Heart left ventricle (tissue), 16 donors: ENCODE measurements at regions not wholly inside any gene's neighbourhood (a gene's known extent, or its start where the extent isn't known, plus 50 kb on each side); places are given as distances from the start of the nearest gene placed in this dataset.

Source experiments
- ATAC-seq, 4 donors: fragments of 200-7000 bp; cut with Tn5 transposase; one replicate each; pipeline ENCODE4 v1.9.1; 2020 to 2022; ENCODE audit warnings: moderate library complexity in 4 of 4, mild to moderate bottlenecking in 3 of 4, moderate number of reproducible peaks in 1 of 4
- DNase-seq, 5 donors: peaks; one replicate each; pipeline ENCODE4 v3.0.0-alpha.2; 2020
- H3K27ac ChIP-seq, 12 donors: fragments of 200-600 bp; sonication (generic) in 4 of 12; one replicate each; pipeline versions ENCODE4 v1.5.0 to v1.8.0; 2016 to 2022; ENCODE audit warnings: mild to moderate bottlenecking in 2 of 12
- H3K27me3 ChIP-seq, 9 donors: fragments of 200-600 bp; sonication (generic) in 2 of 9; one replicate each; pipeline versions ENCODE4 v1.5.1 to v1.8.0; 2016 to 2022; ENCODE audit warnings: mild to moderate bottlenecking in 3 of 9
- H3K36me3 ChIP-seq, 9 donors: fragments of 200-600 bp; sonication (generic) in 2 of 9; one replicate each; pipeline versions ENCODE4 v1.5.0 to v1.8.0; 2018 to 2022; ENCODE audit warnings: mild to moderate bottlenecking in 2 of 9
- H3K4me1 ChIP-seq, 12 donors: fragments of 200-600 bp; sonication (generic) in 4 of 12; one replicate each; pipeline versions ENCODE4 v1.5.0 to v1.8.0; 2016 to 2022; ENCODE audit warnings: mild to moderate bottlenecking in 3 of 12
- H3K4me3 ChIP-seq, 12 donors: fragments of 200-600 bp; sonication (generic) in 4 of 12; one replicate each; pipeline versions ENCODE4 v1.5.0 to v1.8.0; 2017 to 2022; ENCODE audit warnings: mild to moderate bottlenecking in 9 of 12, moderate library complexity in 4 of 12
- H3K9me3 ChIP-seq, 12 donors: fragments of 200-600 bp; sonication (generic) in 4 of 12; one replicate each; pipeline versions ENCODE4 v1.5.0 to v1.8.0; 2016 to 2022; ENCODE audit warnings: mild to moderate bottlenecking in 1 of 12
- CTCF ChIP-seq, 12 donors: fragments of 200-600 bp; sonication (generic) in 4 of 12; IDR thresholded peaks; one replicate each; pipeline versions ENCODE4 v1.5.0 to v1.8.0; 2018 to 2022; ENCODE audit warnings: antibody characterized with exemption in 12 of 12, mild to moderate bottlenecking in 5 of 12
- POLR2A ChIP-seq, 2 donors: fragments of 450-650 bp; IDR thresholded peaks; one replicate each; pipeline ENCODE4 v1.6.1; 2017; ENCODE audit warnings: antibody characterized with exemption in 2 of 2, mild to moderate bottlenecking in 2 of 2, moderate library complexity in 2 of 2
- WGBS, 4 donors: extraction: QIAGEN DNeasy Blood & Tissue Kit in 2 of 4; methylation state at CpG; one replicate each; pipeline versions ENCODE4 v1.1.5 to v1.1.7; 2013 to 2018; 5-methylcytosine and 5-hydroxymethylcytosine counted together
- intact Hi-C, 10 donors: fragments of 100-400 bp; cut with DNase I; formaldehyde crosslinking; loops; one replicate each; pipeline versions ENCODE4 v1.11.1 to v1.14.2; 2022
- donor health status: ischemic (EF 13 %, LVEDD 7.1; RV severe dilation, severe dysfunction).
- donor health status: healthy with polysubstance abuse.
- donor health status: DM: no; HTN: yes; CAD: no.
- donor health status: DM: no; HTN: no; CAD: no.
- donor health status: ischemic (EF 25% LVEDD 6.9; RV normal size, moderate dysfunction).
- donor health status: ischemic (EF 25% LVEDD 5.7; RV mildly dilated, moderate dysfunction).
- donor health status: healthy.
- donor health status: DM: yes; HTN: yes; CAD: no.
- donor health status: ischemic (EF 35%, LVEDD 5.7; RV mildly dilated, moderate dysfunction).
- donor health status: nonischemic (EF 11% LVEDD 7.7; RV severe dilation, severe dysfunction).
- donor health status: DM: yes; HTN: yes; CAD: no.
- donor health status: PGD.
- donor health status: ischemic (EF 29% LVEDD 5.4; RV normal size, mild dysfunction).
- donor health status: nonischemic (EF 23%, LVEDD 6.1; RV moderate dilation, normal function).

GRCh38 chr10:22111705-22112104 lies 106.1 kb downstream of the EBLN1 start:
- Histone ChIP-seq H3K36me3 (no peaks in the 10 kb centered on the region), H3K4me3 (no peak overlapping the region), H3K9me3 (no peaks in the 10 kb centered on the region), H3K27me3 (peaks cover 0 to 7% (median 0%) of the 10 kb centered on the region in 9 donors), H3K27ac (no peak overlapping the region), H3K4me1 (no peaks in the 10 kb centered on the region)
- 47 to 87% (median 79%) methylated on average over 3 of the region's 3 CpGs for WGBS, 4 donors
- intact Hi-C loops, result no loop called here
- no peak for TF ChIP-seq CTCF (IDR thresholded peaks at IDR 0.05)
- no peak for TF ChIP-seq POLR2A (IDR thresholded peaks at IDR 0.05)
- DNase-seq (no peak), ATAC-seq (no peak)

- no peak for ATAC-seq
- Histone ChIP-seq H3K27me3 (peaks cover 0 to 7% (median 0%) of the 10 kb centered on the region in 9 donors), H3K9me3 (no peaks in the 10 kb centered on the region), H3K27ac (no peak overlapping the region), H3K4me3 (no peak overlapping the region), H3K36me3 (no peaks in the 10 kb centered on the region), H3K4me1 (no peaks in the 10 kb centered on the region)
- intact Hi-C loops, result no loop called here
- TF ChIP-seq POLR2A (IDR thresholded peaks at IDR 0.05), result no peak
- no peak for TF ChIP-seq CTCF (IDR thresholded peaks at IDR 0.05)
- DNase-seq, result no peak
- 60 to 71% (median 65%) methylated on average over 4 of the region's 4 CpGs for WGBS, 4 donors
Observed at GRCh38 chr10:22111260-22111659, 106.6 kb downstream of the EBLN1 start.

GRCh38 chr10:22110761-22111160 lies 107.1 kb downstream of the EBLN1 start:
- WGBS, 4 donors, result 47 to 52% (median 51%) methylated on average over 3 of the region's 3 CpGs
- Histone ChIP-seq H3K4me3 (no peak overlapping the region), H3K4me1 (no peaks in the 10 kb centered on the region), H3K36me3 (no peaks in the 10 kb centered on the region), H3K9me3 (no peaks in the 10 kb centered on the region), H3K27me3 (peaks cover 0 to 7% (median 0%) of the 10 kb centered on the region in 9 donors), H3K27ac (no peak overlapping the region)
- DNase-seq (no peak), ATAC-seq (no peak)
- TF ChIP-seq POLR2A (IDR thresholded peaks at IDR 0.05) (no peak), CTCF (IDR thresholded peaks at IDR 0.05) (no peak)
- intact Hi-C loops, result no loop called here

- no peak overlapping the region for H3K4me3 ChIP-seq
- intact Hi-C loops, result no loop called here
- no peaks in the 10 kb centered on the region for H3K4me1 ChIP-seq
- ATAC-seq, result no peak
- H3K36me3 ChIP-seq, result no peaks in the 10 kb centered on the region
- TF ChIP-seq CTCF (IDR thresholded peaks at IDR 0.05), result no peak
- TF ChIP-seq POLR2A (IDR thresholded peaks at IDR 0.05), result no peak
- DNase-seq, result no peak
- no peaks in the 10 kb centered on the region for H3K9me3 ChIP-seq
- no peaks in the 10 kb centered on the region for H3K27me3 ChIP-seq
- 85 to 92% (median 87%) methylated on average over 4 of the region's 4 CpGs for WGBS, 4 donors
- no peak overlapping the region for H3K27ac ChIP-seq
Observed at GRCh38 chr10:22105270-22105669, 101.7 kb upstream of the DNAJC1 start.
